GM12873 (cell line): ENCODE measurements at regions not wholly inside any gene's neighbourhood (a gene's known extent, or its start where the extent isn't known, plus 50 kb on each side); places are given as distances from the start of the nearest gene placed in this dataset.

Source experiments
- TF ChIP-seq, protein P1 (sequence below): IDR thresholded peaks from 2 replicates; pipeline ENCODE4 v1.5.1; 2012; ENCODE audit warnings: low read depth, mild to moderate bottlenecking, moderate library complexity, low read length, control low read depth; ENCODE audit not compliant: insufficient read depth; ENCODE audit errors: missing control alignments

DNA sequence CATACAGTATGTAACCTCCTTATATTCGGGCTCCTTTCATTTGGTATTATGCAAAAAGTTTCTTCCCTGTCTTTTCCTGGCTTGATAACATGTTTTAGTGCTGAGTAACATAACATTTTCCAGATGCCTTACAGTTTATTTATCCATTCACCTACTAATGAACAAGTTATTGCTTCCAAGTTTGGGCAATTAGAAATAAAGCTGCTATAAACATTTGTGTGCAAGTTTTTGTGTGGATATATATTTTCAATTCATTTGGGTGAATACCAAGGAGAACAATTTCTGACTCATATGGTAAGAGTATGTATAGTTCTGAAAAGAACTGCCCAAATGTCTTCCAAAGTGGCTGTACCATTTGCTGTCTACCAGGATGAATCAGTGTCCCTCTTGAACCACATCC, 360.9 kb downstream of the PCDH17 start:
- TF ChIP-seq, protein P1, sequence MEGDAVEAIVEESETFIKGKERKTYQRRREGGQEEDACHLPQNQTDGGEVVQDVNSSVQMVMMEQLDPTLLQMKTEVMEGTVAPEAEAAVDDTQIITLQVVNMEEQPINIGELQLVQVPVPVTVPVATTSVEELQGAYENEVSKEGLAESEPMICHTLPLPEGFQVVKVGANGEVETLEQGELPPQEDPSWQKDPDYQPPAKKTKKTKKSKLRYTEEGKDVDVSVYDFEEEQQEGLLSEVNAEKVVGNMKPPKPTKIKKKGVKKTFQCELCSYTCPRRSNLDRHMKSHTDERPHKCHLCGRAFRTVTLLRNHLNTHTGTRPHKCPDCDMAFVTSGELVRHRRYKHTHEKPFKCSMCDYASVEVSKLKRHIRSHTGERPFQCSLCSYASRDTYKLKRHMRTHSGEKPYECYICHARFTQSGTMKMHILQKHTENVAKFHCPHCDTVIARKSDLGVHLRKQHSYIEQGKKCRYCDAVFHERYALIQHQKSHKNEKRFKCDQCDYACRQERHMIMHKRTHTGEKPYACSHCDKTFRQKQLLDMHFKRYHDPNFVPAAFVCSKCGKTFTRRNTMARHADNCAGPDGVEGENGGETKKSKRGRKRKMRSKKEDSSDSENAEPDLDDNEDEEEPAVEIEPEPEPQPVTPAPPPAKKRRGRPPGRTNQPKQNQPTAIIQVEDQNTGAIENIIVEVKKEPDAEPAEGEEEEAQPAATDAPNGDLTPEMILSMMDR: no peak

DNA sequence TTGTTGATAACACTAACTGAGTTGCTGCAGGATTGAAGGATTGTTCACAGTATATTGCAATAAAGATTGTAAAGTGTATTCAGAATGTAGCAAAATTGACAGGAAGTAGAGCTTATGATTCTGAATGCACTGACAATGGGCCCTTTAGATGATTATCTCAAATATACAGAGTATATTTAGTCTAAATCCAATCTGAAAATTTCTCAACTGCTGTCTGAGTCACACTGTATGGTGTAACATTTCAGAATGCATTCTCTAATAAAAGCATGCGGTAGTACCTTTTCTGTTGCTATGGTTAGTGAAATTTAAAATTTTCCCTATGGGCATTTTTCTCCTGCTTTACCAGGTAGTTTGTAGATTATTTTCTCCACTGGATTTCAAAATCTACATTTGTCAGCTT, 365.2 kb downstream of the PCDH17 start:
- TF ChIP-seq, protein P1: no peak

DNA sequence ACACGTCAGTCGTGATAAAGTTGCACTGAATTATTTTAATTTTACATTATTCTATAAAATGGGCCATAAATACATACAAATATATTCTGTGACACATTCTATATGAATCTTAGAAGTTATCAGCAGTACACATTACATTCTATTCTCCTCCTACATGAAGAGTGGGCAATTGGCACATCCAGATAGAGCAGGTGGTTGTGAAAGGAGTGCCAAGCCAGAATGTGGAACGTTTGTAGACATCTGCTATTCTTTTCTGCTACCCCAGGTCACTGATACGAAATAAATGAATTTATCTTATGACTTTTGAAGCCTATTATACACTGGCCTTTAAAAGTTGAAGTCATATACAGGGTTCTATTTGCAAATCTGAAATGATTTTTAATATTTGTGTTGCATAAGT, 373.2 kb downstream of the PCDH17 start:
- TF ChIP-seq, protein P1: no peak

DNA sequence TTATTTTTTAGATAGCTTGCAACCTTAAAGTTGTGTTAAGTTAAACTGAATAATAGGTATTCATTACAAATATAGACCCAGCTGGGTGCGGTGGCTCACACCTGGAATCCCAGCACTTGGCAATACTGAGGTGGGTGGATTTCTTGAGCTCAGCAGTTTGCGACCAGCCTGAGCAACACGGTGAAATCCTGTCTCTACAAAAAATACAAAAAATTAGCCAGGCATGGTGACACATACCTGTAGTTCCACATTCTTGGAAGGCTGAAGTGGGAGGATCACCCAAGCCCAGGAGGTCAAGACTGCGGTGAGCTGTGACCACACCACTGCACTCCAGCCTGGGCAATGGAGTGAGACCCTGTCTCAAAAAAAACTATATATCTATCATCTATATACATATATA, 386.5 kb downstream of the PCDH17 start:
- TF ChIP-seq, protein P1: no peak

DNA sequence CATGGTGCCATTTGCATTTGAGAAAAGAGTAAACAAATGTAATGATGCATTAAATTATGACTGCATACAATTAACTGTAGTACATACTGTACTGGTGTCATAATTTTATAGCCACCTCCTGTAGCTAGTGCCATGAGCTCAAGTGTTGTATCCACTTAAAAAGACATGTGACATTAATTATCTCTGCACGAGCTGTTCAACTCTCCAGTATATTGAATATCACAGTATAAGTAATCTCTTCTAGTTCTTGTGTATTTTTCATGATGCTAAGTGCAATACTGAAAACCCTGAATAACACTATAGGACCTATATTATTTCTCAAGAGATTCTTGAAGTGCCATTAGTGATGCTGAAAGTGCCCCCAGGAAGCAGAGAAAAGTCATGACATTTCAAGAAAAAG, 387.3 kb downstream of the PCDH17 start:
- TF ChIP-seq, protein P1: no peak

DNA sequence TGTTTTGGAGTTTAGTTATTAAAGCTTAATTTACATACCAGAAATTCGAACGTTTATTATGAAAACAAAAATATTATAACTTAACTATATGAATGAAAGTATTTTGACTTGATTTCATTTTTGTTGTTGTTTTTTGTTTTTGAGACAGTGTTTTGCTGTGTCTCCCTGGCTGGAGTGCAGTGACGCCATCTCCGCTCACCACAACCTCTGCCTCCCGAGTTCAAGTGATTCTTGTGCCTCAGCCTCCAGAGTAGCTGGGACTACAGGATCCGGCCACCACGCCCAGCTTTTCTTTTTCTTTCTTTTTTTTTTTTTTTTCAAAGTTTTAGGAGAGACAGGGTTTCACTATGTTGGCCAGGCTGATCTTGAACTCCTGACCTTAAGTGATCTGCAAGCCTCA, 392.6 kb downstream of the PCDH17 start:
- TF ChIP-seq, protein P1: no peak

DNA sequence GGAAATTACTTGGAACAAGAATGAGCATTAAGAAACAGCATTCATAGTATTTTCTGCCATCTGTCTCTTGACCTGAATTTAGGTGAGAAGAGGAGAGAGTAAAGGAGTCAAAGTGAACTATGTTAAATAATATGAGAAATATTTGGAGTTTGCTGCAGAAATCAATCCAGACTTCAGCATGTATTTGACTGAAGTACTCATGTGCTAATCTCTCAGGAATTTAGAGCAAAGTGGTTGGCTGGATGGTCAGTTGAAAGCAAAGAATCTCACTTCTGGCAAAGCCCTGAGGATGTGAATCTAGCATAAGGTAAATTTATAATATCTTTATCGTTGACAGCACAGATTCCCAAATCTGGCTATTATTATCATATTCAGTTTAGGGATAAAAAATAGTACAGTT, 394.3 kb downstream of the PCDH17 start:
- TF ChIP-seq, protein P1: no peak
